ENCODE measurements at regions not wholly inside any gene's neighbourhood (a gene's known extent, or its start where the extent isn't known, plus 50 kb on each side); places are given as distances from the start of the nearest gene placed in this dataset.
"Not testable (repeated sequence)": the region's sequence is repeated elsewhere in the genome, so short reads cannot be mapped to it uniquely, and the experiment has no call there.

DNA sequence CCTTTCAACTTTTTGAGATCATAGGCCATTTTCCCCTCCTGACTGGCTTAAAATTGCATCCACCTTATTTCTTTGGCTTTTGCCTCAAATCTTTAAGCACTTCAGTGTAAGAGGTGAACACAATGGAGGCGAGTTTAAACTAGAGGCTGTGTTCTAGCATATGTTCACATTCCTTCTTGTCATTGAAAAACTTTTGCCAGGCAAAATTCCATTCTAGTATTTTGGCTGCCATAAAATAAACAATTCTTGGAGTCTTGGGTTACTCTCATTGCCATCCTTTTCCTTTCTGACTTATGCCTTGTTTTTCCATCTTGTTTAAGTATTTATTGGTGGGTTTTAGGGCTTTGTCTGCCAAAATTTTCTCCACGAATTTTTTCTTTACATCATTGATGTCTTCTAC, 137.3 kb upstream of the ANXA10 start:
- no peak for DNase-seq

DNA sequence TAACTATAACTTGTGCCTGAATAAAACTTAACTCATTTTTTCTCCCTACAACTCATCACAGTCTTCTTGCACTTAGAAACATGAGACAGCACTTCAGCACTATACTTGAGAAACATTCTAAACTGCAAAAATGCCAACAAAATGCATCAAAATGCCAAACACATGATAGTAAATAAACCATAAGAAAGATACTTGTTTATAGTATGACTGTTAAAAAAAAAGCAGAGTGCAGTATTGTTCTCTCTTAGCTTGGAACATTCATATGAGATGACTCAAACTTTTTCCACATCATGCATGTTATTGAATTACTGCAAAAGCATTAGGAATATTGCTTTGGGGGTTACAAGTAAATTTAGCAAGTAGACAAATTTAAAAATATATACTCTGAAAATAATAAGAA, 135.7 kb upstream of the ANXA10 start:
- DNase-seq = no peak

DNA sequence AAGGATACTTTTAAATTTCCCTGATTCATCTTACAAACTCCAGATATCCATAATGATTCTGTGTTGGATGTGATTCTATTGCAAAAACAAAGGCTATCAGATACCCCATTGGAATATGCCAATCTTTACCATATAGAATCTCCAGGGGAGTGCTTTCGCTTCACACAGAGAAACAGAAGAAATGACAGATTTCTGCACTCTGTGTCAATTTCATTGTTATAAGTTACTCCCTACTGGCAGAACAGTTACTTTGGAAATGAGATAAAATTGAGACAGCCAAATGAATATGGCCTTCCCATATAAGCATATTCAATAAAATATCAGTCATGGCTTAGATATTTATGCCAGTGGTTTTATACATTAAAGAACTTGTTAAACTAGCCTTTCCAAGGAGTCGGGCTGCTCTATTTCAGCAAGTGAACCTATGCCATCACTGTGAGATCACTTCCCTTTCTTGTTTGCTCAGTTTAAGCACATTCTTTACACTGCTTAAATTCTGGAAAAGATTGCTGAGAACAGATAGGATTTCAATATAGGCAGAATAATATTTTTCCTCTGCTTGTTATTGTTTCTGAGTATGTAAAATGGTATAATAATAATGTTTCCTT, 127.5 kb upstream of the ANXA10 start:
- DNase-seq = no peak

DNA sequence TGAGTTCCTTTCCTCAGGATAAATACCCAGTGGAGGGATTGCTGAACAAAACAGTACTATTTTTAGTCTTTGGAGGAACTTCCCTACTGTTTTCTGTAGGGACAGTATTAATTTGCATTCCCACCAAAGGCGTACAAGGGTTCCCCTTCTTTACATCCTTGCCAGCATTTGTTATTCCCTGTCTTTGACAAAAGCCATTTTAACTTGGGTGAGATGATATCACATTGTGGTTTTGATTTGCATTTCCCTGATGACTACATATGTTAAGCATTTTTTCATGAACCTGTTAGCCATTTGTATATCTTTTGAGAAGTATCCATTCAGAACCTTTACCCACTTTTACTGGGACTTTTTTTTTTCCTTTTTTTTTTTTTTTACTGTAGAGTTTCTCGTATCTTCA, 126.2 kb upstream of the ANXA10 start:
- no peak for DNase-seq

DNA sequence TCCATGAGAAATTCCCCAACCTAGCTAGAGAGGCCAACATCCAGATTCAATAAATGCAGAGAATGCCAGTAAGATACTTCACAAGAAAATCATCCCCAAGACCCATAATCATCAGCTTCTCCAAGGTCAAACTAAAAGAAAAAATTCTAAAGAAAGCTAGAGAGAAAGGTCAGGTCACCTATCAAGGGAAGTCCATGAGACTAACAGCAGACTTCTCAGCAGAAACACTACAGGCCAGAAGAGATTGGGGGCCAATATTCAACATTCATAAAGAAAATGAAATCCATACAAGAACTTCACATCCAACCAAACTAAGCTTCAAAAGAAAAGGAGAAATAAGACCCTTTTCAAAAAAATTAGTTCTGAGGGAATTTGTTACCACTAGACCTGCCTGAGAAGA, 118.8 kb upstream of the ANXA10 start:
- DNase-seq = no peak

DNA sequence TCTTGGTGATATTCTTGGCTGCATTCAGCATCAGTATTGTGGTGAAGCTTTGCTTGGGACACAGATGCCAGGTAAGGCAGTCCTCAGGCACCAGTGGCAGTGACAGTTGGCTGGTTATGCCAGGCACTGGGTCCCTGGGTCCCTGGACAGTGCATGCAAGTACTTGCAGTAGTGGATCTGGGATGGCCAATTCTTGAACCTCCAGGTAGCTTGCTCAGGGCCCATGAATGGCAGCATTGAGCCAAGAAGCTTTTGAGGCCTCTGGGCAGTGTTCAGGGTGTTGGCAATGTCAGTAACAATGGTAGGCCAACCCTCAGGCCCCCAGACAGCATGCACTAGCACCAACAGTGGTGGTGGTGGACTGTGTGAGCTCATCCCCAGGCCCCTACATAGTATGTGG, 106.8 kb upstream of the ANXA10 start:
- no peak for DNase-seq

DNA sequence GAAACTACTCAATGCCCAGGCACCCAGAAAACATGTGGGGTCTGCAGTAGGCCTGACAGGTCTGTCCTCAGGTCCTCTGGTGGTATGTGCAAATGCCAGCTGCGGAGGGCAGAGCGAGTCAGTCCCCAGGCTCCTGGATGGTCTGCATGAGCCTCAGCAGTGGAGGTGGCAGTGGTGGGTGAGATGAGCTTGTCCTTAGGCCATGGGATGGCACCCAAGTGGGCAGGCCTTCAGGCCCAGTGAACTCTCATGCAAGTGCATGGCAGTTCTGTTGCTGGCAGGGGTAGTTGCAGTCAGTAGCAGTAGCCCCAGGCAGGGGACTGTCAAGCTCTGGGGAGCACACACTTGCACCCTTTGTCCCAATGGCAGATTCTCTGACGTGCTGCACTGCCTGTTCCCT, 106.3 kb upstream of the ANXA10 start:
- no peak for DNase-seq

DNA sequence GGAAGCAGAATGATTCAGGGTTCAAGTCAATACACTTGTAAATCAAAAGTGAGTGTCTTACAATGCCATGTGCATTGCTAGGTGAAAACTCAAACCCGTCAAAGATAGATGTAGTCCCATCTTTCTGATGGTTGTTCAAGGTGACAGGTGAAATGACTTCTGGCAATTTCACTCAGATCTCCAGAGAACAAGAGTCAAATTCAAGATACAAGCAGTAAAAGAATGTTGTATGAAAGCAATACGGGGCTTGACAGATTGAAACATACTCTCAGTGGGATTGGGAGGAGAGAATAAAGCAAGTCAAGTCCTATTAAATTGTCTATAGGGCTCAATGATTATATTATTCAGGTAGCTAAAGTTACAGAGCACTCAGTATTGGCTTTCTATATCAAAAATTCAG, 105.1 kb upstream of the ANXA10 start:
- no peak for DNase-seq

DNA sequence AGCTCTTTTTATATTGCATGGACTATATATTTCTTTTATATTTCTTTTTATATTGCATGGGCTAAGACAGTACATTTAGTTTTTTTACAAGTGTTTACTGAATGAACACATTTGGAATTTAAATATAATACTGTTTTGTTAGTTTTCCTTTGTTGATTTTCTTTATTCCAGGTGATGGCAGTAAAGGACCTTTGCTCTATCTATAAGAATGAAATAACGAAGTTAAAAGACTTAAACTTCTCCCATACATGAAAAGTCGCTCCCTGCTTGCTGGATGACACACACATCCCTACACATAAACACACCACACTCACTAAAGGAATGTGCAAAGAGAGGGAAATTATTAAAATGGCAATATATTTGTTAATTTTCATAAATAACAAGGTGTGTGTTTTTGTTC, 102.5 kb upstream of the ANXA10 start:
- DNase-seq = no peak

DNA sequence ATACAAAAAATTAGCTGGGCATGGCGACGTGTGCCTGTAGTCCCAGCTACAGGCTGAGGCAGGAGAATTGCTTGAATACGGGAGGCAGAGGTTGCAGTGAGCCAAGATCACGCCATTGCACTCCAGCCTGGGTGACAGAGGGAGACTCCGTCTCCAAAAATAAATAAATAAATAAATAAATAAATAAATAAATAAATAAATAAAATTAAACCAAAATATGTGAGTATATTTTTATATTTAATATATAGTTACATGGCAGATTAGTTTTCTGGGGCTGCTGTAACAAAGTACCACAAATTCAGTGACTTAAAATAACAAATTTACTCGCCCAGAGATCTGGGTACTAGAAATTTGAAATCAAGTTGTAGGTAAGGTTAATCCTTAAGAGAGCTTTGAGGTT, 84.2 kb upstream of the ANXA10 start:
- not testable (repeated sequence) for DNase-seq

DNA sequence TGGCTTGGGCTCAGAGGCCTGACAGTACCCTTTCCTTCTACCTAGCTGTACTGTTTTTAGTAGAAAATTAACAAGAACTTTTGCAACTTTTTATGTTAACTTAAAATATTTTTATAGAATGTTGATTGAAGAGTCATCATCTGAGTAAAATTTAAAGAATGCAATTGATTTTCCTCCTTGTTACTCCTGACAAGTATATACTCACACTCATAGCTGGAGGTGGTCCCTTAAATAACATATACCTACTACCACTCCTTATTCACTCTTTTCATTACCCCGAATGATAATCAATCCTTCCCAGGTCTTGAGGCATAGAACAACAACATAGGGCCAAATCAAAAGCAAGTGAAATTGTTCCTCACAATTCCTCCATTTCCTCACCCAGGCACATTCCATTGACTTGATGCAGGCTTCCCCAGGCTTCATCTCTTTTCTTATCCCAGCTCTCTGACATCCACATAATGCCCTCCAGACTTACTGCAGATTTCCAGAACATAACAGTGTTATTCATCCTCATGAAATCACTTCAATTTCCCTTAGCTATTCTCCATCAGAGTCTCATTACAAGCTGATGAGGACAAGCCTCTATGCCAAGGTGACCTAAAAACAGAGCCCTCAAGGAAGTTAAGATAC, 73.2 kb upstream of the ANXA10 start:
- no peak for DNase-seq

DNA sequence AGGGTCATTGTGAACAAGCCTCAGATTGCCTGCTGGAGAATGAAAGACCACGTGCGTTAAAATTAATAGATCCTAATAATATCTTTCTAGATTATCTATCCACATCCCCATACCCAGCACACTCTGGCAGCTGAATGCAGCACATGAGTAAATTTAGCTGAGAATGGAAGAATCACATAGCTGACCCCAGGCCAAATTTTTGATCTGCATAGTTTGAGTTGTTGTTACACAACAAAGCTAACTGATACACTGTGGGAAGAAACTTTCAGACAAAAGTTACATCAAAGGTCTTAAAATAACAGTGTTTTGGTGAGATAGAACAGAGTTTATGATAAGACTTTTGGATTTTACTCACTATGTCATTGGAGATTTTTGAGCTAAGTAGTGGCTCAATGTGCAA, 72.4 kb upstream of the ANXA10 start:
- no peak for DNase-seq

DNA sequence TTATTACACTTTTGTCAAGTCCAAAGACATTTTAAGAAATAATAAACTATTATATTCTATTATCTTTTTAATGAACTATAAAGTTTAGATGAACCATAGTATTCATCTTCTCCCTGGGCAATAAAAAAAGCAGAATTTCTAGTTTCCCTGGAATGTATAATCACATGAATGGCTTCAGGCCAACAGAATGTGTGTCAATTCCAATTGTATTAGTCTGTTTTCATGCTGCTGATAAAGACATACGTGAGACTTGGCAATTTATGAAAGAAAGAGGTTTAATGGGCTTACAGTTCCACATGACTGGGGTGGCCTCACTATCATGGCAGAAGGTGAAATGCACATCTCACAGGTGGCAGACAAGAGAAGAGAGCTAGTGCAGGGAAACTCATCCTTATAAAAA, 70.7 kb upstream of the ANXA10 start:
- no peak for DNase-seq

DNA sequence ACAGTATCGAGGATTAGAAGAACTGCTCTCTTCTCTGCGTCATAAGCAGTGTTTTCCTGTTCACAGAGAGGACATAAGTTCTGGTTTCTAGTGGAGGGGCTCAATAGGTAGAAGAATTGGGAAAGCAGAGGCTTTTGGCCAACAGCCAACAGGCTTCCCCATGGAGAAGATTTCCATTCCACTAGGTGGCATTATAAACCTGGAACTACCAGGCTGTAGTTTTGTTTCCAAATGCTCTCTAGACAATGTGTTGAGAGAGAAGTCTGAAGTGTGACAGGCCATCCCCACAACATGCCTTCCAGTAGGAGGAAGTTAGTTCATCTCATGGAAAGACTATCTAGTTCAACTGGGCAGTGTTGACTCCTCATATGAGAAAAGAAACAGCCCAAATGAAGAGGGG, 63.8 kb upstream of the ANXA10 start:
- DNase-seq = no peak

DNA sequence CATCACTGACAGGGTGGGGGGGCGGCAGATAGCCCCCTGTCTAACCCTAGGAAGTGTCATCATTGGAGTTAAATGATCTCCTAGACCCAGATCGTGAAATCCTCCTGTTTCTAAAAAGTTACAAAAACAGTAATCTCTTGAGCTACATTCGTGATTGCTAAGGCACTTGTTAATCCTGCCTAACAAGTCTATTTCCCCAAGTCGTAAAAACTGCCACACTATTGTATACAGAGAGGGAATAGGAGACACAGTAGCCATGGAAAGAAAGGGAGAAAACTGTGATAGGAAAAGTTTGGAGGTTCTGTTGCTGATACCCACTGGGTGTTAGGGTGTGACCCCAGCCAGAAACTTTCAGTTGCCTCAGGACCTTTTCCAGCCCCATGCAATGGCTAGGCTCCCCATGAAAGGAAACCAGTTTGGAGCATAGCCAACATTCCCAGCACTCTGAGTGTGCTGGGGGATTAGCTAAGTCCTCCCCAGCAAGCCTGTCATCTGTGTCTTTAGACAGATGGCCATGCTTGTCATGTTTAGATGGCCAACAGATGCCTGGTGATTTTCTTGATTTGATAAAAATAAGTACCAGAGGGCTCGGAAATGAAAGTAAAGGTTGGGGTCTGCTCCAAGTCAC, 63.3 kb upstream of the ANXA10 start:
- no peak for DNase-seq

DNA sequence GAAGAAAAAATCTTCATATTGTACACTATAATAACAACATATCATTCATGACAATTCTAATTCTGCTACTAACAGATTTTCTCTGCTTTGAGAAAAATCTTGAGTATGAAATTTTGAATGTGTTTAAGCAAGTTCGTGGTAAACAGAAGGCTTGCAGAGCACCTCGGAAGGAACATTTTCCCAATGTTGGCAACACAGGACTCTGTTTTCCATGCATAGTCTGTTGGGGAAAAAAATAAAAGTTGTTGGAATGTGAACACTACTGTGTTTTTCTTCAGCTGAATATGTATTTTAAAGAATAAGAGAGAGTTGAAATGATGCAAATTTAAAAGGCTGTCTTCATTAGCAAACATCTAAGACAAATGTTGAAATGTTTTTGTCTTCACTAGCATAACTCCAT, 54.7 kb upstream of the ANXA10 start:
- no peak for DNase-seq

DNA sequence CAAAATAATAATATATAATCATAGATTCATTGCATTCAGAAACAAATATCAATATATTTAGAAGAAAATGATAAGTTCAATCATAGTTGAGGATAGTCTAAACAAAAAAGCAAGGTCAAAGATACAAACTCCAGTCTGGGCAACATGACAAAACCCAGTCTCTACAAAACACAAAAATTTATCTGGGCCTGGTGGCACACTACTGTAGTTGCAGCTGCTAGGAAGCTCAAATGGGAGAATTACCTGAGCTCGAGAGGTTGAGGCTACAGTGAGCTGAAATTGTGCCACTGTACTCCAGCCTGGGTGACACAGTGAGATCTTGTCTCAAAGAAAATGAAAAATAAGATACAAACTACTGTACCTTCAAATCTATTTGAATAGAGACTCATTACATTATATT, 52.7 kb upstream of the ANXA10 start:
- no peak for DNase-seq

Measured in stimulated activated CD4-positive, alpha-beta T cell treated with anti-CD3 and anti-CD28 coated beads, Interleukin-4, amount 100 ng/mL, for 1 hour (primary cell).